Activated CD4-positive, alpha-beta T cell treated with anti-CD3 and anti-CD28 coated beads, Interleukin-2, Interleukin-6, amounts not matched to agents 100 ng/mL and 50 ng/mL, durations not matched to agents 16 hours and 8 hours (primary cell): ENCODE measurements at regions not wholly inside any gene's neighbourhood (a gene's known extent, or its start where the extent isn't known, plus 50 kb on each side); places are given as distances from the start of the nearest gene placed in this dataset.

Experiments
- DNase-seq: peaks from one replicate; pipeline ENCODE4 v3.0.0-alpha.2; 2020

- DNase-seq = no peak
These were observed 72.4 kb upstream of the NXT1 start for GRCh38 chr20:23278172-23278571.

DNA sequence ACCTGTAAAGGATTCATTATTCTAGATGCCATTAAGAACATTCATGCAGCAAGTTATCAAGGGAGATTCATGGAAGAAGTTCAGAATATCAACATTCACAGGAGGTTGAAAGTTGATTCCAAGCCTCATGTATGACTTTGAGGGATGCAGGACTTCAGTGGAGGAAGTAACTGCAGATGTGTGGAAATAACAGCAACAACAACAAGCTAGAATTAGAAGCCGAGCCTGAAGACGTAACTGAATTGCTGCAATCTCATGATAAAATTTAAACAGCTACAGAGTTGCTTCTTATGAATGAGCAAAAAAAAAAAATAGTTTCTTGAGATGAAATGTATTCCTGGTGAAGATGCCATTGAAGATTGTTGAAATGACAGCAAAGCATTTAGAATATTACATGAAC, 73.3 kb upstream of the NXT1 start:
- DNase-seq = no peak

GRCh38 chr20:23273776-23274175, 76.8 kb upstream of the NXT1 start:
- no peak for DNase-seq

DNA sequence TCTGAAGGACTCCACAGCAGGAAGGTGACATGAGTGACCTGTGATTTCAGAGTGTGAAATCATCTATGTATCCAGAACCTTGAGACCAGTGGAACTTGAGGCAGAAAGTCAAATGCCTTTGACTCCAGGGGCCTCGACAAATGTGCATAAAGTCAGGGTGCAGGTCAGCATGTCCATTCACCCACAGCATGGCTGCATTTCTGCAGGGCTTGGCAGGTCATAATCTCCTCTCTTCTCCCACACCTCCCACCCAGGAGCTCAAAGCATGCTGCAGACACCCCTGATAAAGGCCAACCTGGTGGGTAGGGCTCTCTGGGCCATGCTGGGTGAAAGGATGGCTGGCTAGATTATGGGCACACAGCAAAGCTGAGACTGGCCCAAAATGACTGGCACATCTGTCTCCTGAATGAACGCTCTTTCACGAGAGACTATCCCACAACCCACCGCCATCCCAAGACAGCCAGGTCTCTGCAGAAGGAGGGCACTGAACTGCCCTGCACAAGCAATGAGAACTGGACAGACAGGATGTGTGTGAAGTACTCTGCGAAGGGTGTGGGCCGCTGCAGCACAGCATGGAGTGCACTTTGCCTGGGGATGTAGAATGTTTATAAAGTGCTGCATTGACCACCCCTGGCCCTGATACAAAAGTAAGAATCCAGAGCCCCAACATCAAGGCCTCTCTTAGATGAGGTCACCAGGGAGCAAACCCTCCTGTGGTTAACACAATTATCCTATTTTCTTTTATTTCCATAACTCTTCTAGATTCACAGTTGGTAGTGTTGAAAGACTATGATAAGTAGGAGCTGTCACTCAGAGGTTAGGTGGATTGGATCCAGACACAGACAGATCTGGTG, 78.2 kb upstream of the NXT1 start:
- DNase-seq = no peak

- no peak for DNase-seq
These were observed 80.1 kb upstream of the NXT1 start for GRCh38 chr20:23270382-23270911.

- no peak for DNase-seq
These were observed 80.6 kb upstream of the NXT1 start for GRCh38 chr20:23269954-23270353.

GRCh38 chr20:23268792-23269354, 81.7 kb upstream of the NXT1 start:
- no peak for DNase-seq

GRCh38 chr20:23267909-23268308, 82.7 kb upstream of the NXT1 start:
- DNase-seq = no peak

- DNase-seq = no peak
These were observed 83.8 kb upstream of the NXT1 start for GRCh38 chr20:23266530-23267398.

GRCh38 chr20:23265226-23265625, 85.4 kb upstream of the NXT1 start:
- no peak for DNase-seq

DNA sequence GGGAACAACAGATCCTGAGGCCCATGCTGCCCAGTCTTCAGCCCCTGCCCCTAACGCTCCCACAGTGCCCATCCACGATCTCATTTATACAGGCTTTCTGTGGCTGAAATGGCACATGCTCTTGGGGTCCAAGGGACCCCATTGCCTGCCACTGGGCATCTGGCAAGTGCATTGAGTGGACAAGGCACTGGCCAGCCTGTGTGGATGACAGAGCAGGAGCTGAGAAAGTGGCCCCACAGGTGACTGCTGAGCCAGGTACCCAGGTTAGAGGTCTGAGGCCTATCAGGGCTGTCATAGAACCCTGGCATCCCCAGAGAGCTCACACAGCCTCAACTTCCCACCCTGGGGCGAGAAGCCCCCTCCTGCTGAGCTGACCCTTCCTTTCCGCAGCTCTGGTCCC, 86.0 kb upstream of the NXT1 start:
- DNase-seq = no peak

DNA sequence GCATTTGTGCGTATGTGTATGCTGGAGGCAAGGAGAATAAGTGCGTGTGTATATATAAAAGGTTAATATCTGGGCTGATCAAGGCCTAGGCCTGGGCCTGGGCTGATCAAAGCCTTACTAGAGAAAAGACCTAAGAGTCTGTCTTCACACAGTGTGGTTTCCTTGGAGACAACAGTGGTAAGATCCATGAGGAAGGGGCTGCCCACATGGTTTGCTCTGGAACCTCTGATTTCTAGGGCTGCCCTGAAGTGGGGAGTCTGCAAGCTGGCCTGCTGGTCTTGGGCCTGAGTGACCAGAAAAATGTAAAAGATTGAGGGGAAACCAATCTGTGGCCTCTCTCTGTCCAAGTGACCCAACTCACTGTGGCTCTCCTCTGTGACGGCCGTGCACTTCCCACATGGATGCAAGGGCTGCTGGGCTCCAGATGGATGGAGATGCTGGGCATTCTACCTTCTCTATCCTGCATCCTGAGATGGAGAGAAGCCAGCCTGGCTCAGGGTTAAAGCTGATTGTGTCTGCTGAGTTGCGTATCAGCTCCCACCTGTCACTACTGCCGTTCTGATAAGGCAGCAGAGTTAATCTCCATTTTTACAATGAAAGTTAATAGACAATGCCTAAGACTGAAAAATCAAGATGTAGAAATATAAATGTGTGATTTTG, 90.3 kb upstream of the NXT1 start:
- no peak for DNase-seq

DNA sequence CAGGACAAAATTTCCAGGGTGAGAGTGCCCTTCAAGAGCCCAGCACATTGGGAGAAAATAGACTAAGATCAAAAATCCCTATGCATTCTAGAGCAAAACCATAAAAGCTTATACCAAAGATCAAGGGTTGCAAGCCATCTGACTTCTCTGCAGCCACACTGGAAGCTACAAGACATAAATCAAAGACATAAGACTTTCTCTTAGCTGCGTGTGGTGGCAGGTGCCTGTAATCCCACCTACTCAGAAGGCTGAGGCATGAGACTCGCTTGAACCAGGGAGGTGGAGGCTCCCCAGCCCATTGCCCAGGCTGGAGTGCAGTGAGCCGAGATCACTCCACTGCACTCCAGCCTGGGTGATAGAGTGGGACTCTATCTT, 91.9 kb upstream of the NXT1 start:
- DNase-seq = no peak

GRCh38 chr20:23257848-23258746, 92.5 kb upstream of the NXT1 start:
- no peak for DNase-seq

- DNase-seq = no peak
These were observed 93.4 kb upstream of the NXT1 start for GRCh38 chr20:23257106-23257761.

DNA sequence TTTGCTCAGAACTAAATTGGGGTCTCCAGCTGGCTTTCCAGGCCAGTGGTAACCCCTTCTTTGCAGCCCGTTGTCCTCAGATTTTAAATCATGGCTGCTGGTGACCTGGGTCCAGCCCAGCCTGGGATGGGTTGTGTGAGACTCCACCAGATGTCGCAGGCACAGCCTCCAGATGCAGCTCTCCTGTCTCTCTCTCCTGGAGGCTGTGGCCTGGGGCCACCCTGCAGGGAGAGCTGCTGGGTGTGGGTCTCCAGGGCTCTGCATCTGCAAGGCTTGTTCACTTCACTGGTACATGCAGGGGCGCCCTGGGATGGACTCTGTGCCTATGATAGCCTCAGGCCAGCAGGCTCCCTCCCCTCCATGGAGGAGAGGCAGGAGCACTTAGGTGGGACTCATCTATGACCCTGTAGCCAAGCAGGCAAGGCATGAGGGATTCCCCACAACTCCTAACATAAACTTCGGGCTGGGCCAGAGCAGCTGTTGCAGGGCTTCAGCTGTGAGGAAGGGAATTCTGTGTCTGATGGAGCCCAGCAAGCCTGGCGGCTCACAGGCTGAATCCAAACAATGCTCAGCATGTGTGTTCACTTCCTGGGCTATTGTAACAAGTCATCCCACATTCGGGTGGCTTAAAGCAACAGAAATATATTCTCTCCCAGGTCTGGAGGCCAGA, 94.7 kb upstream of the NXT1 start:
- no peak for DNase-seq

- DNase-seq = no peak
These were observed 95.5 kb upstream of the NXT1 start for GRCh38 chr20:23255106-23255505.

DNA sequence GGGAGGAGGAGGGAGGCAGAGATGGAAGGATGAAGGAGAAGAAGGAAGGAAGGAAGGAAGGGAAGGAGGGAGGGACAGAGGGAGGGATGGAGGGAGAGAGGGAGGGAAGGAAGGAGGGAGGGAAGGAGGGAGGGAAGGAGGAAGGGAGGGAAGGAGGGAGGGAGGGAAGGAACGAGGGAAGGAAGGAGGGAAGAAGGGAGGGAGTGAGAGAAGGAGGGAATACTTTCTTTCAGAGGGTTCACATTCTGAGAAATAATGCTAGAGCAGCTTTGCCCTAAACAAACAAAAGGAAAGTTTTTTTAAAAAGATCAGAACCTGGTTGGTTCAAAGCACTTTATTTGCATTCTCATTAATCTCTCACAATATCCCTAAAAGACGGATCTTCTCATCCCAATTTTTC, 96.1 kb upstream of the NXT1 start:
- DNase-seq = no peak

GRCh38 chr20:23254034-23254433, 96.6 kb upstream of the NXT1 start:
- DNase-seq = no peak

DNA sequence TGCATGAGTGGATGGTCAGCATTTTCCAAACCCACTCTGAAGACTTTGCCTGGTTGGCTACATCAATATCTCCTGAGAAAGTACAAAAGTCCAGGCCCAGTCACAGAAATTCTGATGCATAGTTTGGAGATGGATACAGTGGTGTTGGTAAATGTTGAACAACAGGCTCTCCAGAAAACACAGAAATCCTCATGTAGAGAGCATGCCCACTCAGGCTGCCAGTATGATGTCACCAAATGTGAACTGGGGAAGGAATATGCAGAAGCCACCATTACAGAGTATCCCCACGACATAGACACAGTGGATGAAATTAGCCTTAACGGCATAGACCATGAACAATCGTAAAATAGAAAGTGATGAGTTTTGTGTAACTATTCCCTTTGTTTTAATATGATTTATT, 97.1 kb upstream of the NXT1 start:
- no peak for DNase-seq

DNA sequence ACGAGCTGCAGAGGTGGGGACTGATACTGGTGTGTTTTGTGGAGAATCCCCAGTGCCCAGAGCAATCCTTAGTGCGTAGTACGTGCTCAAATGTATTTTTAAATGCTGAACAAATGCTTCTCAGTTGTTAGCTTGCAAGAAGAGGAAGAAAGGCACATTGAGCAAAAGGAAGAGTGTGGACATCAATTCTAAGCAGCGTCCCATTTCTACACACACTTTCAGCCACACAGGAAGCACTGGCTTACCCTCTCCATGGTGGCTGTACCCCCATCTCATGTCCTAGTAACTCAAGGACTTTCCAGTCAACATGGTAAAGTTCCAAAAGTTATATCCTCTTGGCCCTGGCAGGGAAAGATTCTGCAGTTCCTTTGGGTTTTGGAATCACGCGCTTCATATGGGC, 98.8 kb upstream of the NXT1 start:
- DNase-seq = no peak
